HG03571 (cell line): ENCODE measurements at regions not wholly inside any gene's neighbourhood (a gene's known extent, or its start where the extent isn't known, plus 50 kb on each side); places are given as distances from the start of the nearest gene placed in this dataset.
"Not testable (repeated sequence)": the region's sequence is repeated elsewhere in the genome, so short reads cannot be mapped to it uniquely, and the experiment has no call there.

Experiments
- ATAC-seq: cut with Tn5 transposase; IDR thresholded peaks from one replicate; pipeline ENCODE4 v1.9.1; 2021; ENCODE audit not compliant: unreplicated experiment

- ATAC-seq: no peak
Measured at GRCh38 chr1:4210043-4210442, 310.0 kb upstream of the C1orf174 start.

DNA sequence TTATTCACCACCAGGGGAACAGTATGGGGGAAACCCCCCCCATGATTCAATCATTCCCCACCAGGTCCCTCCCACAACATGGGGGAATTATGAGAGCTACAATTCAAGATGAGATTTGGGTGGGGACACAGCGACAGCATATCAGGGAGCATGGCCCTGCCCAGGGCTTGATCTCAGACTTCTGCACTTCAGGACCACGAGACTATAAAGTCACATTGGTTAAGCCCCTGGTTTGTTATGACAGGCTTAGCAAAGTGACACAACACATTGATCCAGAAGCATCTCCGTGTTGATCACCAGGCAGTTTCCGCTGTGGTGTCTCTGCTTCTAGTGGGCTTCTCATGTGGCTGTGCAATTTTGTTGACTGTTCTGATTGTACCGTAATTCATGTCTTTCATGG, 312.7 kb upstream of the C1orf174 start:
- no peak for ATAC-seq

GRCh38 chr1:4213366-4213973, 313.4 kb upstream of the C1orf174 start:
- no peak for ATAC-seq

DNA sequence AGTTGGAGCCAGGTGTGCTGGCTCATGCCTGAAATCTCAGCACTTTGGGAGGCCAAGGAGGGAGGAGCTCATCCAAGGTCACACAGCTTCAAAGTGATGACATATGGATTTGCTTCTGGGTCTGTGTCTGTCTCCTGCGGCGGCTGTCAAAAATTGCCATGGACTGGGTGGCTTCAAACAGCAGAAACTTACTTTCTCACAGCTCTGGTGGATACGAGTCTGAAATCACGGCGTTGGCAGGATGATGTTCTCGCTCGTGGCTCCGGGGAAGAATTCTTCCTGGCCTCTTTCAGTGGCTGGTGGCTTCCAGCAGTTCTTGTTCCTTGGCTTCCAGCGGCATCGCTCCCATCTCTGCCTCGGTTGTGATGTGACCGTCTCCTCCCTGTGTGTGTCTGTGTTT, 314.8 kb upstream of the C1orf174 start:
- no peak for ATAC-seq

- no peak for ATAC-seq
Measured at GRCh38 chr1:4215391-4215790, 315.3 kb upstream of the C1orf174 start.

- no peak for ATAC-seq
Measured at GRCh38 chr1:4216231-4216630, 316.2 kb upstream of the C1orf174 start.

DNA sequence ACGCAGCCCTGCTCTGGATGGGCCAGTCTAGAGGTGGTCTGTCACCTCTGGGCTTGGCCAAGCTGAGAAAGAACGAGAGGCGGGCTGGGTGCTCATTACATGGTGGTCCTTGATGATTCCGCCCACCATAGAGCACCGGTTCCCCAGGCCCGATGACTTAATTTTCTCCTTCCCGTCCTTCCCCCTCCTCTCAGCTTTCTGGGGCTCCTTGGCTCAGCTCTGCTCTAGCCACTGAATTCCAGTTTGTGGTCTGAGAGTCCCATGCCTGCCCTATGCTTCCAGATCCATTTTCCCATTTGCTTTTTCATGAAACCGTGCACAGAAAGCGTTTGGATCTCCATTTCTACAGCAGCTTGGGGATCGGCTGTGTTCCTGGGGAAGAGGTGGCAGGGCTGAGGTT, 318.5 kb upstream of the C1orf174 start:
- no peak for ATAC-seq

DNA sequence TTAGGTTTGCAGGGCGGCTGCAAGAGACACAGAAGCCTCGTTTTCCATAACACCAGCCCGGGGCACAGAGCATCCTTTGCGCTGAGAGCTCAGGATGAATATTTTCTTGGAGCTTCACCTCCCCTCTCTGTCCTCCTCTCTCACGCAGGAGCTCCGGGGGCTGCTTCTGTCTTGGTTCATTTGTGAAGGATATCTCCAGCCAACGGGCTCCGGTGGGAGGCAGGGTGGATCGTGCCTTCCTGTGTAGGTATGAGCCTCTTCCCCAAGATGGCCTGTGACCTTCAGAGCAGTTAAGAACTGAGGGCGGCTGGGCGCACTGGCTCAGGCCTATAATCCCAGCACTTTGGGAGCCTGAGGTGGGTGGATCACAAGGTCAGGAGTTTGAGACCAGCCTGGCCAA, 319.0 kb upstream of the C1orf174 start:
- no peak for ATAC-seq

- ATAC-seq: no peak
Measured at GRCh38 chr1:4219826-4220225, 319.8 kb upstream of the C1orf174 start.

DNA sequence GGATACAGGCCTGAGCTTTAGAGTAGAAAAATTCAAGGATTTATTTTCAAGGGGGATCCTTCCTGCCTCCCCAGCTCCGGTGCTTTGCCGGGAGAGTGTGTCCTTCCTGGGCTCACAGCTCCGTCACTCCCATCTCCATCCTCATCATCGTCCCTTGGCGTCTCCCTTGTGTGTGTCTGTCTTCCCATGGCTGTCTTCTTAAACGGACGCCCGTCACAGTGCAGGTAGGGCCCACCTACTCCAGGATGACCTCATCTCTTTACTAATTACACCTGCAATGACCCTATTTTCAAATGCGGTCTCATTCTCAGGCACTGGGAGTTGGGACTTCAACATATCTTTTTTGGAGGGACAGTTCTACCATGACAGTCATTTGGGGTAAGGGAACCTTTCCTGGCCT, 320.3 kb upstream of the C1orf174 start:
- ATAC-seq: no peak

GRCh38 chr1:4221107-4221506, 321.0 kb upstream of the C1orf174 start:
- ATAC-seq: no peak

- no peak for ATAC-seq
Measured at GRCh38 chr1:4224684-4225467, 324.8 kb upstream of the C1orf174 start.

- ATAC-seq: no peak
Measured at GRCh38 chr1:4227986-4228385, 327.9 kb upstream of the C1orf174 start.

GRCh38 chr1:4253935-4254334, 353.9 kb upstream of the C1orf174 start:
- no peak for ATAC-seq

GRCh38 chr1:4256351-4256750, 356.3 kb upstream of the C1orf174 start:
- no peak for ATAC-seq

- not testable (repeated sequence) for ATAC-seq
Measured at GRCh38 chr1:4258146-4258777, 358.2 kb upstream of the C1orf174 start.

- no peak for ATAC-seq
Measured at GRCh38 chr1:4261327-4261726, 361.3 kb upstream of the C1orf174 start.

DNA sequence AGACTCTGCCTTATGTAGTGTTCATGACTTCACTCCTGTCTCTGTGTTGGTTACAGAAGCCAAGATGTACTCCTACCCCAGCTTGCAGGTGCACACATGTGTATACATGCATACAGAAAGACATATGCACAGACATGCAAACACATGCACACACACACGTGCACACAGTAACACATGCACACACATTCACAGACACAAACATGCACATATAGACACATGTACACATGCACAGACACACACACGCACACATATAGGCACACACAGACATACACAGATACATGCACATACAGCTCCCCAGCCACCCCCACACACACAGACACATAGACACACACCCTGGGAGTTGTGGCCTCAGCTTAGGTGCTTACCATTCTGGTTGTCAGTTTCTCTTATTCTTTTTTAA, 362.6 kb upstream of the C1orf174 start:
- ATAC-seq: no peak

DNA sequence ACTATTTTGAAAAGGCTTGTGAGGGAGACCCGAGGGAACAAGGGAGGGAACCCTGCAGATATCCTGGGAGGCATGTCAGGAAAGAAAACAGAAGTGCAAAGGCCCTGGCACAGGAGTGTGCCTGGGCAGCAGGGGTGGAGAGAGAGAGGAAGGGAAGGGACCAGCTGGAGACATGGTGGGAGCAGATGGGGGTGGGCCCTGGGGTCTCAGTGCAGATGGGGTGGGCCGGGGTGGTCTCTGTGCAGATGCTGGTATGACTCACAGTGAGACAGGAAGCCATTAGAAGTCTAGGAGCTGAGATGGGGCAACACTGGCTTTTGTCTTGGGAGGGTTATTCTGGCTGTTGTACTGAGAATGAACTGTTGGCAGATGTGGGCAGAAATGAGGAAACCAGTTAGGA, 363.6 kb upstream of the C1orf174 start:
- ATAC-seq: no peak

GRCh38 chr1:4265836-4266235, 365.8 kb upstream of the C1orf174 start:
- no peak for ATAC-seq

GRCh38 chr1:4267381-4268261, 367.5 kb upstream of the C1orf174 start:
- peak; percentile 92 for ATAC-seq
